HepG2 (cell line): ENCODE measurements at regions not wholly inside any gene's neighbourhood (a gene's known extent, or its start where the extent isn't known, plus 50 kb on each side); places are given as distances from the start of the nearest gene placed in this dataset.

Source experiments
- CEBPB ChIP-seq: IDR thresholded peaks from 2 replicates; pipeline ENCODE4 v1.6.1; 2011; ENCODE audit warnings: low read depth, low read length, improper control_type of control experiment, borderline replicate concordance
- CEBPZ ChIP-seq: IDR thresholded peaks from 2 replicates; pipeline ENCODE4 v1.6.1; 2012; ENCODE audit warnings: low read length, improper control_type of control experiment
- CHD2 ChIP-seq: IDR thresholded peaks from 2 replicates; pipeline ENCODE4 v1.6.1; 2011; ENCODE audit warnings: low read depth, low read length, improper control_type of control experiment
- FUBP1 ChIP-seq: sonication (generic); formaldehyde crosslinking; IDR thresholded peaks from 2 replicates; pipeline ENCODE4 v1.5.1; 2020; ENCODE audit warnings: missing genetic modification reagents, mild to moderate bottlenecking, borderline replicate concordance
- HDAC1 ChIP-seq: sonication (generic); formaldehyde crosslinking; IDR thresholded peaks from 2 replicates; pipeline ENCODE4 v1.5.1; 2020; ENCODE audit warnings: mild to moderate bottlenecking, missing genetic modification reagents
- HMGA1 ChIP-seq: sonication (generic); formaldehyde crosslinking; conservative IDR thresholded peaks from 2 replicates; pipeline ENCODE4 v1.4.0; 2020; ENCODE audit warnings: missing genetic modification reagents
- MXD1 ChIP-seq: sonication (generic); formaldehyde crosslinking; IDR thresholded peaks from 2 replicates; pipeline ENCODE4 v1.4.0; 2020; ENCODE audit warnings: mild to moderate bottlenecking, missing genetic modification reagents
- NR3C1 ChIP-seq: sonication (generic); formaldehyde crosslinking; IDR thresholded peaks from 2 replicates; pipeline ENCODE4 v1.4.0; 2020; ENCODE audit warnings: missing genetic modification reagents
- ONECUT2 ChIP-seq: sonication (generic); formaldehyde crosslinking; IDR thresholded peaks from 2 replicates; pipeline ENCODE4 v1.4.0; 2020; ENCODE audit warnings: missing genetic modification reagents
- PHF21A ChIP-seq: sonication (generic); formaldehyde crosslinking; IDR thresholded peaks from 2 replicates; pipeline ENCODE4 v1.5.0; 2020; ENCODE audit warnings: mild to moderate bottlenecking, missing genetic modification reagents
- RAD51 ChIP-seq: fragments of 450-650 bp; IDR thresholded peaks from 2 replicates; pipeline ENCODE4 v1.6.1; 2016; ENCODE audit warnings: borderline replicate concordance
- REST ChIP-seq, 2 experiments: IDR thresholded peaks; 2 replicates each; pipeline ENCODE4 v1.6.1; 2011 to 2012; ENCODE audit warnings: low read length in 2 of 2, borderline replicate concordance in 1 of 2, low read depth in 1 of 2, mild to moderate bottlenecking in 1 of 2, moderate library complexity in 1 of 2
- RXRB ChIP-seq: IDR thresholded peaks from 2 replicates; pipeline ENCODE4 v1.6.1; 2016; ENCODE audit warnings: borderline replicate concordance, missing genetic modification reagents, missing compliant biosample characterization
- SIX4 ChIP-seq: sonication (generic); formaldehyde crosslinking; IDR thresholded peaks from 2 replicates; pipeline ENCODE4 v1.4.0; 2020; ENCODE audit warnings: missing genetic modification reagents
- SP1 ChIP-seq, 2 experiments: fragments of 450-650 bp in 1 of 2; sonication (generic) in 1 of 2; formaldehyde crosslinking in 1 of 2; IDR thresholded peaks; 2 replicates each; pipeline versions ENCODE4 v1.4.0 to v1.6.1; 2016 to 2020; ENCODE audit warnings: missing genetic modification reagents in 1 of 2
- TMF1 ChIP-seq: sonication (generic); formaldehyde crosslinking; IDR thresholded peaks from 2 replicates; pipeline ENCODE4 v1.8.1; 2022; ENCODE audit warnings: low read depth, missing genetic modification reagents
- ZMYM4 ChIP-seq: sonication (generic); formaldehyde crosslinking; IDR thresholded peaks from 2 replicates; pipeline ENCODE4 v1.8.1; 2023; ENCODE audit warnings: mild to moderate bottlenecking, missing genetic modification reagents
- ZNF326 ChIP-seq: sonication (generic); formaldehyde crosslinking; IDR thresholded peaks from 2 replicates; pipeline ENCODE4 v1.4.0; 2020; ENCODE audit warnings: missing genetic modification reagents, borderline replicate concordance
- TF ChIP-seq, protein P1 (sequence below): sonication (generic); formaldehyde crosslinking; IDR thresholded peaks from 2 replicates; pipeline ENCODE4 v1.8.1; 2022; ENCODE audit warnings: low read depth, mild to moderate bottlenecking, missing genetic modification reagents

DNA sequence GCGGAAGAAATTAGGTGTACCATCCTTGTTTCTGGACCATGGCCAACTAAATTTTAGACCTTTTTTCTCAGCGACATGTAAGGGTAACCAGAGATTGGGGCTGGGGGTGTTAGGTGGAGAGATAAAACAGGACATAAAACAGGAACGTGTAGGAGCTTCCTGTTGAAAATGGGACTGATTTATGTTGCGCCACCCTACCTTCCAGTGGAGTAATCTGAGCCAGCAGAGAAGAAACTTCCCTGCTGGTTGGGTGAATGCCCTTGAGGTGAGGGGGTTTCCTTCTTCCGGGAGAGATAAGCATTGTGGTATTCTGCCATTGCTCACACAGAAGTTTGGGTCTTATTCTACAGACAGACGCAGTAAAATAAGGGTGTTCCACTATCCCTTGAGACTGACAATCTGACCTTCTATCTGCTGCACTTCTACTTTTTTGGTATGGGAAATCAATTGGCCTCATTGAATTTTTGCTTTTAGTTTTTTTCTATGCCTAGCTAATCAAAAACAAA is 417.6 kb downstream of the PCNX1 start (continued):
- TF ChIP-seq CEBPZ (no peak), CEBPB (peak; percentile 88), TMF1 (CRISPR knock-in tag) (no peak), REST (IDR thresholded peaks at IDR 0.05; ENCODE audit: borderline replicate concordance in 1 of 2, low read depth in 1 of 2, low read length in 2 of 2) (no peak), HMGA1 (CRISPR knock-in tag) (no peak), NR3C1 (no peak), CHD2 (no peak), ONECUT2 (CRISPR knock-in tag) (no peak), ZMYM4 (peak; percentile 65), HDAC1 (CRISPR knock-in tag) (no peak), FUBP1 (no peak), SP1 (IDR thresholded peaks at IDR 0.05) (no peak), SP1 (CRISPR knock-in tag; IDR thresholded peaks at IDR 0.05) (no peak), RAD51 (no peak), ZNF326 (no peak), RXRB (CRISPR knock-in tag) (0 out of 2 replicates have a peak, but pooled peaks have one; percentile 11), PHF21A (CRISPR knock-in tag) (no peak), MXD1 (no peak), SIX4 (CRISPR knock-in tag) (no peak)
- TF ChIP-seq, protein P1, sequence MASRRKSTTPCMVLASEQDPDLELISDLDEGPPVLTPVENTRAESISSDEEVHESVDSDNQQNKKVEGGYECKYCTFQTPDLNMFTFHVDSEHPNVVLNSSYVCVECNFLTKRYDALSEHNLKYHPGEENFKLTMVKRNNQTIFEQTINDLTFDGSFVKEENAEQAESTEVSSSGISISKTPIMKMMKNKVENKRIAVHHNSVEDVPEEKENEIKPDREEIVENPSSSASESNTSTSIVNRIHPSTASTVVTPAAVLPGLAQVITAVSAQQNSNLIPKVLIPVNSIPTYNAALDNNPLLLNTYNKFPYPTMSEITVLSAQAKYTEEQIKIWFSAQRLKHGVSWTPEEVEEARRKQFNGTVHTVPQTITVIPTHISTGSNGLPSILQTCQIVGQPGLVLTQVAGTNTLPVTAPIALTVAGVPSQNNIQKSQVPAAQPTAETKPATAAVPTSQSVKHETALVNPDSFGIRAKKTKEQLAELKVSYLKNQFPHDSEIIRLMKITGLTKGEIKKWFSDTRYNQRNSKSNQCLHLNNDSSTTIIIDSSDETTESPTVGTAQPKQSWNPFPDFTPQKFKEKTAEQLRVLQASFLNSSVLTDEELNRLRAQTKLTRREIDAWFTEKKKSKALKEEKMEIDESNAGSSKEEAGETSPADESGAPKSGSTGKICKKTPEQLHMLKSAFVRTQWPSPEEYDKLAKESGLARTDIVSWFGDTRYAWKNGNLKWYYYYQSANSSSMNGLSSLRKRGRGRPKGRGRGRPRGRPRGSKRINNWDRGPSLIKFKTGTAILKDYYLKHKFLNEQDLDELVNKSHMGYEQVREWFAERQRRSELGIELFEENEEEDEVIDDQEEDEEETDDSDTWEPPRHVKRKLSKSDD, result no peak
